ENCODE measurements at regions not wholly inside any gene's neighbourhood (a gene's known extent, or its start where the extent isn't known, plus 50 kb on each side); places are given as distances from the start of the nearest gene placed in this dataset.
A peak's percentile ranks its signal among the peaks of the same experiment; 100 is the strongest.

DNA sequence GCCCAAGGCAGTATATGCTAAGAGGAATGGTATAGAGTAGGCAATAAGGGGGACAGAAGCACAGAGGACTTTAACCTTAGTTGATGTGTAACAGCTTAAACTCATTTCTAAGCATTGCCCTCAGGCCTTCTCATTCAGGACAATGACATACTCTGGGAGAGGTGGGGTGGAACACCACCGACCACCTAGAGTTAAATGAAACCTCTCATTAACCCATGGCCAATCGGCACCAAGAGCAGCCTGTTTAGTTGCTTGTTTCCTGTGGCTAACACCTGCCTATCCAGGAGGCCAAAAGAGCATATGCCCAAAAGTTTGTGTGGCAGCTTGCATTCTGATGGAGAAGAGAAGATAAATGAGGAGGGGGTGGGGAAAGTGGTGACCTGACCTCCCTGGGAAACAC lies 50.0 kb downstream of the PABIR2 start:
- intact Hi-C loops (cut with DNase I): no loop called here
- DNase-seq: no peak
- no peak overlapping the region for H3K4me3 ChIP-seq
- H3K36me3 ChIP-seq: no peaks in the 10 kb centered on the region
- H3K4me1 ChIP-seq (ENCODE audit: insufficient read depth): peaks cover 4% of the 10 kb centered on the region
- no peaks in the 10 kb centered on the region for H3K9me3 ChIP-seq
- no peak overlapping the region for H3K27ac ChIP-seq
- 31 to 47% (median 44%) methylated on average over 2 of the region's 2 CpGs for WGBS, 3 donors
- TF ChIP-seq POLR2A (IDR thresholded peaks at IDR 0.05) (no peak), EP300 (IDR thresholded peaks at IDR 0.05) (no peak), CTCF (IDR thresholded peaks at IDR 0.05) (no peak)
- no peaks in the 10 kb centered on the region for H3K27me3 ChIP-seq

- H3K4me3 ChIP-seq: no peak overlapping the region
- intact Hi-C loops (cut with DNase I): no loop called here
- no peaks in the 10 kb centered on the region for H3K27me3 ChIP-seq
- DNase-seq: no peak
- no peaks in the 10 kb centered on the region for H3K9me3 ChIP-seq
- no peak overlapping the region for H3K27ac ChIP-seq
- peaks cover 4% of the 10 kb centered on the region for H3K4me1 ChIP-seq (ENCODE audit: insufficient read depth)
- WGBS, 3 donors: 53 to 70% (median 54%) methylated on average over 3 of the region's 3 CpGs
- no peak for TF ChIP-seq EP300 (IDR thresholded peaks at IDR 0.05)
- no peak for TF ChIP-seq CTCF (IDR thresholded peaks at IDR 0.05)
- no peak for TF ChIP-seq POLR2A (IDR thresholded peaks at IDR 0.05)
- no peaks in the 10 kb centered on the region for H3K36me3 ChIP-seq
Measured at GRCh38 chrX:134746410-134746785, 50.6 kb downstream of the PABIR2 start.

- no peaks in the 10 kb centered on the region for H3K36me3 ChIP-seq
- TF ChIP-seq POLR2A (IDR thresholded peaks at IDR 0.05): no peak
- TF ChIP-seq CTCF (IDR thresholded peaks at IDR 0.05): no peak
- H3K4me1 ChIP-seq (ENCODE audit: insufficient read depth): peaks cover 4% of the 10 kb centered on the region
- no peak overlapping the region for H3K4me3 ChIP-seq
- H3K9me3 ChIP-seq: no peaks in the 10 kb centered on the region
- no peak overlapping the region for H3K27ac ChIP-seq
- intact Hi-C loops (cut with DNase I): no loop called here
- DNase-seq: peak in 3 of 5 donors; percentile 44 to 68 (median 44)
- H3K27me3 ChIP-seq: no peaks in the 10 kb centered on the region
- 50 to 59% (median 53%) methylated on average over 3 of the region's 3 CpGs for WGBS, 3 donors
Measured at GRCh38 chrX:134745636-134746409, 51.2 kb downstream of the PABIR2 start.

- DNase-seq: no peak
- Histone ChIP-seq H3K27ac (no peak overlapping the region), H3K9me3 (no peaks in the 10 kb centered on the region), H3K4me3 (no peak overlapping the region), H3K4me1 (ENCODE audit: insufficient read depth) (peaks cover 4% of the 10 kb centered on the region), H3K27me3 (no peaks in the 10 kb centered on the region), H3K36me3 (no peaks in the 10 kb centered on the region)
- TF ChIP-seq CTCF (IDR thresholded peaks at IDR 0.05): no peak
- no peak for TF ChIP-seq POLR2A (IDR thresholded peaks at IDR 0.05)
- TF ChIP-seq EP300 (IDR thresholded peaks at IDR 0.05): no peak
- 62 to 84% (median 71%) methylated on average over 1 of the region's 1 CpG for WGBS, 3 donors
- intact Hi-C loops (cut with DNase I): no loop called here
Measured at GRCh38 chrX:134743091-134743490, 53.9 kb downstream of the PABIR2 start.
